H9 (cell line): ENCODE measurements at regions not wholly inside any gene's neighbourhood (a gene's known extent, or its start where the extent isn't known, plus 50 kb on each side); places are given as distances from the start of the nearest gene placed in this dataset.

Experiments
- DNase-seq: peaks from one replicate; pipeline ENCODE4 v3.0.0-alpha.2; 2017
- H2AFZ ChIP-seq: one replicate; pipeline ENCODE4 v1.6.1; 2013; ENCODE audit warnings: mild to moderate bottlenecking, low read length, control low read depth, moderate library complexity
- H2AK5ac ChIP-seq: 2 replicates; pipeline ENCODE4 v1.6.1; 2013; ENCODE audit warnings: low read length, control low read depth, mixed read lengths; ENCODE audit not compliant: insufficient read length
- H2BK120ac ChIP-seq: one replicate; pipeline ENCODE4 v1.6.1; 2013; ENCODE audit warnings: low read depth, mild to moderate bottlenecking, low read length, control low read depth, inconsistent platforms; ENCODE audit not compliant: poor library complexity, severe bottlenecking
- H2BK12ac ChIP-seq: 2 replicates; pipeline ENCODE4 v1.6.1; 2013; ENCODE audit warnings: low read length, control low read depth, mixed read lengths, low read depth; ENCODE audit not compliant: insufficient read length
- H2BK15ac ChIP-seq: 2 replicates; pipeline ENCODE4 v1.6.1; 2013; ENCODE audit warnings: low read depth, low read length, control low read depth
- H2BK20ac ChIP-seq: one replicate; pipeline ENCODE4 v1.6.1; 2013; ENCODE audit warnings: low read depth, mild to moderate bottlenecking, low read length, control low read depth, inconsistent platforms; ENCODE audit not compliant: poor library complexity, severe bottlenecking
- H2BK5ac ChIP-seq: 2 replicates; pipeline ENCODE4 v1.6.1; 2013; ENCODE audit warnings: low read length, control low read depth, mixed read lengths; ENCODE audit not compliant: insufficient read length
- H3K14ac ChIP-seq: 2 replicates; pipeline ENCODE4 v1.6.1; 2013; ENCODE audit warnings: low read length, control low read depth; ENCODE audit not compliant: insufficient read depth
- H3K18ac ChIP-seq: 2 replicates; pipeline ENCODE4 v1.6.1; 2013; ENCODE audit warnings: low read depth, mild to moderate bottlenecking, mixed read lengths, low read length, control low read depth; ENCODE audit not compliant: insufficient read length
- H3K23ac ChIP-seq: 2 replicates; pipeline ENCODE4 v1.6.1; 2013; ENCODE audit warnings: low read length, control low read depth, mixed read lengths, low read depth; ENCODE audit not compliant: insufficient read length
- H3K23me2 ChIP-seq: 2 replicates; pipeline ENCODE4 v1.6.1; 2013; ENCODE audit warnings: low read depth, mild to moderate bottlenecking, mixed read lengths, low read length, control low read depth; ENCODE audit not compliant: insufficient read length, poor library complexity, severe bottlenecking
- H3K27ac ChIP-seq: 2 replicates; pipeline ENCODE4 v1.5.1; 2013; ENCODE audit warnings: low read length, control low read depth, mixed read lengths, low read depth; ENCODE audit not compliant: insufficient read length
- H3K27me3 ChIP-seq: 2 replicates; pipeline ENCODE4 v1.6.1; 2013; ENCODE audit warnings: low read length, control low read depth, inconsistent platforms; ENCODE audit not compliant: insufficient read depth
- H3K4ac ChIP-seq: 2 replicates; pipeline ENCODE4 v1.6.1; 2013; ENCODE audit warnings: low read depth, mild to moderate bottlenecking, control low read depth, inconsistent platforms, low read length, moderate library complexity
- H3K4me1 ChIP-seq: 2 replicates; pipeline ENCODE4 v1.6.1; 2013; ENCODE audit warnings: low read length, control low read depth, inconsistent platforms; ENCODE audit not compliant: insufficient read depth
- H3K4me2 ChIP-seq: 2 replicates; pipeline ENCODE4 v1.6.1; 2013; ENCODE audit warnings: low read length, control low read depth, mixed read lengths; ENCODE audit not compliant: insufficient read length, insufficient read depth
- H3K56ac ChIP-seq: 2 replicates; pipeline ENCODE4 v1.6.1; 2013; ENCODE audit warnings: low read depth, mild to moderate bottlenecking, mixed read lengths, low read length, control low read depth; ENCODE audit not compliant: insufficient read length
- H3K79me1 ChIP-seq: 2 replicates; pipeline ENCODE4 v1.6.1; 2013; ENCODE audit warnings: low read depth, mild to moderate bottlenecking, moderate library complexity, low read length, control low read depth, inconsistent platforms; ENCODE audit not compliant: insufficient read depth, poor library complexity, severe bottlenecking
- H3K79me2 ChIP-seq: 2 replicates; pipeline ENCODE4 v1.6.1; 2013; ENCODE audit warnings: low read length, control low read depth, inconsistent platforms; ENCODE audit not compliant: insufficient read depth
- H3K9ac ChIP-seq: 2 replicates; pipeline ENCODE4 v1.6.1; 2013; ENCODE audit warnings: low read length, control low read depth, mixed read lengths; ENCODE audit not compliant: insufficient read length; ENCODE audit errors: extremely low read depth
- H3K9me3 ChIP-seq: one replicate; pipeline ENCODE4 v1.6.1; 2013; ENCODE audit warnings: low read depth, low read length, inconsistent platforms; ENCODE audit not compliant: control insufficient read depth
- H3T11ph ChIP-seq: one replicate; pipeline ENCODE4 v1.6.1; 2013; ENCODE audit warnings: mild to moderate bottlenecking, low read length, control low read depth, inconsistent platforms
- H4K20me1 ChIP-seq: one replicate; pipeline ENCODE4 v1.6.1; 2013; ENCODE audit not compliant: control insufficient read depth, insufficient read length, insufficient read depth
- H4K5ac ChIP-seq: 2 replicates; pipeline ENCODE4 v1.6.1; 2013; ENCODE audit warnings: low read depth, mild to moderate bottlenecking, mixed read lengths, low read length, control low read depth; ENCODE audit not compliant: insufficient read length
- H4K8ac ChIP-seq: replicated peaks from 2 replicates; pipeline ENCODE4 v1.6.1; 2013; ENCODE audit warnings: low read length, control low read depth, mixed read lengths, low read depth; ENCODE audit not compliant: insufficient read length
- H4K91ac ChIP-seq: 2 replicates; pipeline ENCODE4 v1.6.1; 2013; ENCODE audit warnings: low read depth, mild to moderate bottlenecking, moderate library complexity, mixed read lengths, low read length, control low read depth; ENCODE audit not compliant: insufficient read length
- H3K27ac Mint-ChIP-seq, 3 experiments: 2 replicates in 2 of 3; 3 replicates in 1 of 3; pipeline ENCODE4 v1.8.0; 2020 to 2021; ENCODE audit warnings: mixed read lengths in 3 of 3, mild to moderate bottlenecking in 1 of 3, moderate library complexity in 1 of 3
- H3K27me3 Mint-ChIP-seq: 2 replicates; pipeline ENCODE4 v1.8.0; 2021; ENCODE audit warnings: low read depth, mild to moderate bottlenecking, moderate library complexity, mixed read lengths
- H3K36me3 Mint-ChIP-seq, 3 experiments: 2 replicates in 2 of 3; 3 replicates in 1 of 3; pipeline ENCODE4 v1.8.0; 2020 to 2021; ENCODE audit warnings: low read depth in 3 of 3, mixed read lengths in 3 of 3; ENCODE audit not compliant: insufficient read depth in 1 of 3
- H3K4me1 Mint-ChIP-seq, 2 experiments: 2 replicates each; pipeline ENCODE4 v1.8.0; 2020; ENCODE audit warnings: mixed read lengths in 2 of 2
- H3K4me3 Mint-ChIP-seq, 2 experiments: 2 replicates in 1 of 2; 3 replicates in 1 of 2; pipeline ENCODE4 v1.8.0; 2020 to 2021; ENCODE audit warnings: mild to moderate bottlenecking in 2 of 2, mixed read lengths in 2 of 2, moderate library complexity in 1 of 2
- H3K9me3 Mint-ChIP-seq, 2 experiments: 2 replicates in 1 of 2; 3 replicates in 1 of 2; pipeline ENCODE4 v1.8.0; 2020; ENCODE audit warnings: mild to moderate bottlenecking in 2 of 2, mixed read lengths in 2 of 2, moderate library complexity in 1 of 2
- WGBS: extraction: QIAGEN DNeasy Blood & Tissue Kit; methylation state at CpG from one replicate; pipeline ENCODE4 v1.1.7; 2013; ENCODE audit warnings: missing lambda C conversion rate, low lambda C conversion rate, mixed read lengths; ENCODE audit not compliant: insufficient read length; ENCODE audit errors: extremely low coverage; 5-methylcytosine and 5-hydroxymethylcytosine counted together
- TF ChIP-seq, protein P1 (sequence below): fragments of 200-600 bp; sonication (generic); conservative IDR thresholded peaks from 3 replicates; pipeline ENCODE4 v1.8.0; 2021; ENCODE audit warnings: antibody characterized with exemption, mild to moderate bottlenecking

GRCh38 chr12:60191271-60191670 is 595.4 kb downstream of the SLC16A7 start:
- Histone ChIP-seq H3K4ac (no peak overlapping the region), H3K27me3 (no peaks in the 10 kb centered on the region), H3T11ph (no peak overlapping the region), H3K9me3 (no peaks in the 10 kb centered on the region), H2BK20ac (no peak overlapping the region), H3K79me1 (no peaks in the 10 kb centered on the region), H2BK12ac (no peak overlapping the region), H3K56ac (no peak overlapping the region), H4K91ac (no peak overlapping the region), H2BK5ac (no peak overlapping the region), H2BK120ac (no peak overlapping the region), H4K5ac (no peak overlapping the region), H3K9ac (no peak overlapping the region), H3K23me2 (no peaks in the 10 kb centered on the region), H2AFZ (no peak overlapping the region), H3K23ac (no peak overlapping the region), H4K8ac (no peak overlapping the region), H3K27ac (no peak overlapping the region), H3K4me1 (no peaks in the 10 kb centered on the region), H2BK15ac (no peak overlapping the region), H3K14ac (no peak overlapping the region), H2AK5ac (no peak overlapping the region), H3K79me2 (no peaks in the 10 kb centered on the region), H4K20me1 (no peaks in the 10 kb centered on the region), H3K18ac (no peak overlapping the region), H3K4me2 (no peak overlapping the region)
- no peaks in the 10 kb centered on the region; a peak in 1 of 7 replicates for H3K36me3 Mint-ChIP-seq
- H3K4me1 Mint-ChIP-seq, result no peaks in the 10 kb centered on the region
- no peak overlapping the region for H3K4me3 Mint-ChIP-seq
- H3K9me3 Mint-ChIP-seq, result peaks cover 0 to 8% of the 10 kb centered on the region in 2 experiments; a peak in 2 of 5 replicates
- no peak overlapping the region for H3K27ac Mint-ChIP-seq
- no peak for DNase-seq
- no peaks in the 10 kb centered on the region for H3K27me3 Mint-ChIP-seq
- no CpG with 5 or more reads among the region's 1 CpG for WGBS
- TF ChIP-seq, protein P1, sequence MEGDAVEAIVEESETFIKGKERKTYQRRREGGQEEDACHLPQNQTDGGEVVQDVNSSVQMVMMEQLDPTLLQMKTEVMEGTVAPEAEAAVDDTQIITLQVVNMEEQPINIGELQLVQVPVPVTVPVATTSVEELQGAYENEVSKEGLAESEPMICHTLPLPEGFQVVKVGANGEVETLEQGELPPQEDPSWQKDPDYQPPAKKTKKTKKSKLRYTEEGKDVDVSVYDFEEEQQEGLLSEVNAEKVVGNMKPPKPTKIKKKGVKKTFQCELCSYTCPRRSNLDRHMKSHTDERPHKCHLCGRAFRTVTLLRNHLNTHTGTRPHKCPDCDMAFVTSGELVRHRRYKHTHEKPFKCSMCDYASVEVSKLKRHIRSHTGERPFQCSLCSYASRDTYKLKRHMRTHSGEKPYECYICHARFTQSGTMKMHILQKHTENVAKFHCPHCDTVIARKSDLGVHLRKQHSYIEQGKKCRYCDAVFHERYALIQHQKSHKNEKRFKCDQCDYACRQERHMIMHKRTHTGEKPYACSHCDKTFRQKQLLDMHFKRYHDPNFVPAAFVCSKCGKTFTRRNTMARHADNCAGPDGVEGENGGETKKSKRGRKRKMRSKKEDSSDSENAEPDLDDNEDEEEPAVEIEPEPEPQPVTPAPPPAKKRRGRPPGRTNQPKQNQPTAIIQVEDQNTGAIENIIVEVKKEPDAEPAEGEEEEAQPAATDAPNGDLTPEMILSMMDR, result no peak
